Hypothalamus (tissue), 51 donors: ENCODE measurements at regions not wholly inside any gene's neighbourhood (a gene's known extent, or its start where the extent isn't known, plus 50 kb on each side); places are given as distances from the start of the nearest gene placed in this dataset.

Experiments
- DNase-seq, 51 donors: peaks; one replicate each; lab custom pipeline; 2025; lab: John Stamatoyannopoulos, UW

GRCh38 chr5:158309088-158309807 is 450.3 kb upstream of the CLINT1 start:
- DNase-seq = no peak

- DNase-seq = no peak
Measured at GRCh38 chr5:158308429-158309025, 449.6 kb upstream of the CLINT1 start.

- no peak for DNase-seq
Measured at GRCh38 chr5:158305861-158306260, 446.9 kb upstream of the CLINT1 start.

- DNase-seq = no peak
Measured at GRCh38 chr5:158304607-158305006, 445.7 kb upstream of the CLINT1 start.

GRCh38 chr5:158303883-158304282 is 444.9 kb upstream of the CLINT1 start:
- no peak for DNase-seq

GRCh38 chr5:158303275-158303674 is 444.3 kb upstream of the CLINT1 start:
- no peak for DNase-seq

GRCh38 chr5:158302029-158302428 is 443.1 kb upstream of the CLINT1 start:
- no peak for DNase-seq

GRCh38 chr5:158301186-158301585 is 442.2 kb upstream of the CLINT1 start:
- DNase-seq = no peak

GRCh38 chr5:158300256-158300655 is 441.3 kb upstream of the CLINT1 start:
- no peak for DNase-seq

GRCh38 chr5:158297002-158297527 is 438.1 kb upstream of the CLINT1 start:
- no peak for DNase-seq

GRCh38 chr5:158294701-158295100 is 435.8 kb upstream of the CLINT1 start:
- DNase-seq = no peak

- no peak for DNase-seq
Measured at GRCh38 chr5:158292981-158293380, 434.0 kb upstream of the CLINT1 start.

GRCh38 chr5:158289967-158290366 is 431.0 kb upstream of the CLINT1 start:
- DNase-seq = no peak

- no peak for DNase-seq
Measured at GRCh38 chr5:158288272-158288657, 429.3 kb upstream of the CLINT1 start.

GRCh38 chr5:158287643-158288271 is 428.8 kb upstream of the CLINT1 start:
- no peak for DNase-seq

- DNase-seq = no peak
Measured at GRCh38 chr5:158286827-158287226, 427.9 kb upstream of the CLINT1 start.

- DNase-seq = no peak
Measured at GRCh38 chr5:158285698-158286097, 426.8 kb upstream of the CLINT1 start.

GRCh38 chr5:158284242-158284641 is 425.3 kb upstream of the CLINT1 start:
- no peak for DNase-seq

- no peak for DNase-seq
Measured at GRCh38 chr5:158283397-158283796, 424.5 kb upstream of the CLINT1 start.

GRCh38 chr5:158278216-158278925 is 419.4 kb upstream of the CLINT1 start:
- no peak for DNase-seq

GRCh38 chr5:158277276-158277675 is 418.3 kb upstream of the CLINT1 start:
- no peak for DNase-seq
